ENCODE measurements at regions not wholly inside any gene's neighbourhood (a gene's known extent, or its start where the extent isn't known, plus 50 kb on each side); places are given as distances from the start of the nearest gene placed in this dataset.

DNA sequence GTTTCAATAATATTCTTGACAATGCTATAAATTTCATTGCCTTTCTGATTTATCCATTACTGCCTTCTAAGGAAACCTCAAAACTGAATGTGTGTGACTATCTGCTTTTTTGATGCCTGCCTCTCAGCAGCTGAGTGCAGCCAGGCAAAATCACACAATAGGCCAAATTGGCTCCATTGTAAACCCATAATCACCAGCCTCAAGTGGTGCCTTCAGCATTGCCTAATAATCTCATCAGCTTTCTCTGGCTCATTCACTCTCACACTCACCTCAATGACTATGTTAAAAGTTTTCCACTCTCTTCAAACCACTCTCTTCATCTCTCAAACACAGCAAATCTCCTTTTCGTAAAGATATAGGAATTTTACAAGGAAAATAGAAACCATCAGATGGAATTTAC, 182.5 kb upstream of the COL1A2 start:
- TF ChIP-seq SPI1 (IDR thresholded peaks at IDR 0.05; ENCODE audit: borderline replicate concordance, low read depth) (no peak), POLR2AphosphoS5 (IDR thresholded peaks at IDR 0.05; ENCODE audit: low read depth) (no peak)
- TF ChIP-seq, protein P1, sequence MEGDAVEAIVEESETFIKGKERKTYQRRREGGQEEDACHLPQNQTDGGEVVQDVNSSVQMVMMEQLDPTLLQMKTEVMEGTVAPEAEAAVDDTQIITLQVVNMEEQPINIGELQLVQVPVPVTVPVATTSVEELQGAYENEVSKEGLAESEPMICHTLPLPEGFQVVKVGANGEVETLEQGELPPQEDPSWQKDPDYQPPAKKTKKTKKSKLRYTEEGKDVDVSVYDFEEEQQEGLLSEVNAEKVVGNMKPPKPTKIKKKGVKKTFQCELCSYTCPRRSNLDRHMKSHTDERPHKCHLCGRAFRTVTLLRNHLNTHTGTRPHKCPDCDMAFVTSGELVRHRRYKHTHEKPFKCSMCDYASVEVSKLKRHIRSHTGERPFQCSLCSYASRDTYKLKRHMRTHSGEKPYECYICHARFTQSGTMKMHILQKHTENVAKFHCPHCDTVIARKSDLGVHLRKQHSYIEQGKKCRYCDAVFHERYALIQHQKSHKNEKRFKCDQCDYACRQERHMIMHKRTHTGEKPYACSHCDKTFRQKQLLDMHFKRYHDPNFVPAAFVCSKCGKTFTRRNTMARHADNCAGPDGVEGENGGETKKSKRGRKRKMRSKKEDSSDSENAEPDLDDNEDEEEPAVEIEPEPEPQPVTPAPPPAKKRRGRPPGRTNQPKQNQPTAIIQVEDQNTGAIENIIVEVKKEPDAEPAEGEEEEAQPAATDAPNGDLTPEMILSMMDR (IDR thresholded peaks at IDR 0.05; ENCODE audit: insufficient read depth, low read length) = no peak
- TF ChIP-seq, protein P2, sequence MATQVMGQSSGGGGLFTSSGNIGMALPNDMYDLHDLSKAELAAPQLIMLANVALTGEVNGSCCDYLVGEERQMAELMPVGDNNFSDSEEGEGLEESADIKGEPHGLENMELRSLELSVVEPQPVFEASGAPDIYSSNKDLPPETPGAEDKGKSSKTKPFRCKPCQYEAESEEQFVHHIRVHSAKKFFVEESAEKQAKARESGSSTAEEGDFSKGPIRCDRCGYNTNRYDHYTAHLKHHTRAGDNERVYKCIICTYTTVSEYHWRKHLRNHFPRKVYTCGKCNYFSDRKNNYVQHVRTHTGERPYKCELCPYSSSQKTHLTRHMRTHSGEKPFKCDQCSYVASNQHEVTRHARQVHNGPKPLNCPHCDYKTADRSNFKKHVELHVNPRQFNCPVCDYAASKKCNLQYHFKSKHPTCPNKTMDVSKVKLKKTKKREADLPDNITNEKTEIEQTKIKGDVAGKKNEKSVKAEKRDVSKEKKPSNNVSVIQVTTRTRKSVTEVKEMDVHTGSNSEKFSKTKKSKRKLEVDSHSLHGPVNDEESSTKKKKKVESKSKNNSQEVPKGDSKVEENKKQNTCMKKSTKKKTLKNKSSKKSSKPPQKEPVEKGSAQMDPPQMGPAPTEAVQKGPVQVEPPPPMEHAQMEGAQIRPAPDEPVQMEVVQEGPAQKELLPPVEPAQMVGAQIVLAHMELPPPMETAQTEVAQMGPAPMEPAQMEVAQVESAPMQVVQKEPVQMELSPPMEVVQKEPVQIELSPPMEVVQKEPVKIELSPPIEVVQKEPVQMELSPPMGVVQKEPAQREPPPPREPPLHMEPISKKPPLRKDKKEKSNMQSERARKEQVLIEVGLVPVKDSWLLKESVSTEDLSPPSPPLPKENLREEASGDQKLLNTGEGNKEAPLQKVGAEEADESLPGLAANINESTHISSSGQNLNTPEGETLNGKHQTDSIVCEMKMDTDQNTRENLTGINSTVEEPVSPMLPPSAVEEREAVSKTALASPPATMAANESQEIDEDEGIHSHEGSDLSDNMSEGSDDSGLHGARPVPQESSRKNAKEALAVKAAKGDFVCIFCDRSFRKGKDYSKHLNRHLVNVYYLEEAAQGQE (IDR thresholded peaks at IDR 0.05; ENCODE audit: insufficient replicate concordance, low read depth) = no peak
